ENCODE measurements at regions not wholly inside any gene's neighbourhood (a gene's known extent, or its start where the extent isn't known, plus 50 kb on each side); places are given as distances from the start of the nearest gene placed in this dataset.

DNA sequence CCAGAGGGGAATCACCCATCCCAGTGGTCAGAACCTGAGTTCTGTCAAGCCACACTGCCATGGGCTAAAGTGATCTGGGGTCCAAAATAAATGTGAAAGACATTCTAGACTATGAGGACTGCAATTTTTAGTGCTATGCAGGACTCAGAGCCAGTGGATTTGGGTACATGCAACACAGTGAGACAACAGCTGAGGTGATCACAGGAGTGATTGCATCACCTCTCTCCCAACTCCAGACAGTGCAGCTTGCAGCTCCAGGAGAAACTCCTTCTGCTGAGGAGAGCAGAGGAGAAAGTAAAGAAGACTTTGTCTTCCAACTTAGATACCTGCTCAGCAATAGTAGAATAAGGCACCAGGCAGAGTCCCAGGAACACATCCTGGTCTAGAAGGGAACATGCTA lies 682.0 kb upstream of the POT1 start:
- no peak for DNase-seq (ENCODE audit: low read depth)
- H3K4me3 ChIP-seq (ENCODE audit: low read depth, low read length) = no peak overlapping the region
- TF ChIP-seq, protein P1, sequence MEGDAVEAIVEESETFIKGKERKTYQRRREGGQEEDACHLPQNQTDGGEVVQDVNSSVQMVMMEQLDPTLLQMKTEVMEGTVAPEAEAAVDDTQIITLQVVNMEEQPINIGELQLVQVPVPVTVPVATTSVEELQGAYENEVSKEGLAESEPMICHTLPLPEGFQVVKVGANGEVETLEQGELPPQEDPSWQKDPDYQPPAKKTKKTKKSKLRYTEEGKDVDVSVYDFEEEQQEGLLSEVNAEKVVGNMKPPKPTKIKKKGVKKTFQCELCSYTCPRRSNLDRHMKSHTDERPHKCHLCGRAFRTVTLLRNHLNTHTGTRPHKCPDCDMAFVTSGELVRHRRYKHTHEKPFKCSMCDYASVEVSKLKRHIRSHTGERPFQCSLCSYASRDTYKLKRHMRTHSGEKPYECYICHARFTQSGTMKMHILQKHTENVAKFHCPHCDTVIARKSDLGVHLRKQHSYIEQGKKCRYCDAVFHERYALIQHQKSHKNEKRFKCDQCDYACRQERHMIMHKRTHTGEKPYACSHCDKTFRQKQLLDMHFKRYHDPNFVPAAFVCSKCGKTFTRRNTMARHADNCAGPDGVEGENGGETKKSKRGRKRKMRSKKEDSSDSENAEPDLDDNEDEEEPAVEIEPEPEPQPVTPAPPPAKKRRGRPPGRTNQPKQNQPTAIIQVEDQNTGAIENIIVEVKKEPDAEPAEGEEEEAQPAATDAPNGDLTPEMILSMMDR (conservative IDR thresholded peaks at IDR 0.05; ENCODE audit: low read depth, low read length) = no peak

- DNase-seq (ENCODE audit: low read depth) = no peak
- TF ChIP-seq, protein P1 (conservative IDR thresholded peaks at IDR 0.05; ENCODE audit: low read depth, low read length) = no peak
- no peak overlapping the region for H3K4me3 ChIP-seq (ENCODE audit: low read depth, low read length)
Observed at GRCh38 chr7:125606671-125607070, 677.0 kb upstream of the POT1 start.

GRCh38 chr7:125605241-125605640 lies 675.6 kb upstream of the POT1 start:
- peak; percentile 80 for DNase-seq (ENCODE audit: low read depth)
- TF ChIP-seq, protein P1 (conservative IDR thresholded peaks at IDR 0.05; ENCODE audit: low read depth, low read length) = no peak
- no peak overlapping the region for H3K4me3 ChIP-seq (ENCODE audit: low read depth, low read length)

DNA sequence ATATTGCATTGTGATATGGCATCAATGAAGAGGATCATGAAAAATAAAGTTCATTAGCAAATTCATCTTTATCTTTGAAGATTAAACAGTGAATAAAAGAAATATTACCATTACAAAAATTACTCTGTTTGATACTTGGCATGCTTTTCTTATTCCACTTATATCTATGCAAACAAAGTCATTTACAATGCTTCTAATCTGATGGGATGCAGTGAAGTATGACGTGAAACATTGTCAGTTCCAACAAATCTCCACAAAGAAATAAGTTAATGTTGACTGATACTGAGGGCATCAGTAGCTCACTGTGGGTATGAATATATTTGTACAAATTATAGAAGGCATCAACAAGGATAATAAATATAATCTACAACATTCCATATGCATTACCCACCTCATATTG lies 672.8 kb upstream of the POT1 start:
- H3K4me3 ChIP-seq (ENCODE audit: low read depth, low read length) = no peak overlapping the region
- no peak for DNase-seq (ENCODE audit: low read depth)
- TF ChIP-seq, protein P1 (conservative IDR thresholded peaks at IDR 0.05; ENCODE audit: low read depth, low read length) = no peak

DNA sequence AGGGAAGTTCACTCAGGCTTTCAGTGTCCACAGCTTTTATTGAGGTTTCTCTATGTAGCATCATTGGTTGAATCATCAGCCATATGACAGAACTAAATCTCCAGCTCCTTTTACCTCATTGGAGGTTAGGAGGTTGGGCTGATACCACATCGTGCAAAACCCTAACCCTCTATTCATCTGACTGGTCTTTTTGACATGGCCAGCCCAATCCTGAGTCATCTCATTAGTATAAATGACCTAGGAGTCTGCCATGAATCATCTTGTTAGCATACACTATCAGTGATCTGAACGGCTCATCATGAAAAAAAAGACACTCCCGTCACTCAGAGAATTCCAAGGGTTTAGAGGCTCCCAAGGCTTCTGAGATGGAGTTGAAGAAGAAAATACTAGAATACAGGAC lies 669.8 kb upstream of the POT1 start:
- DNase-seq (ENCODE audit: low read depth) = peak; percentile 6
- TF ChIP-seq, protein P1 (conservative IDR thresholded peaks at IDR 0.05; ENCODE audit: low read depth, low read length) = no peak
- no peak overlapping the region for H3K4me3 ChIP-seq (ENCODE audit: low read depth, low read length)

DNA sequence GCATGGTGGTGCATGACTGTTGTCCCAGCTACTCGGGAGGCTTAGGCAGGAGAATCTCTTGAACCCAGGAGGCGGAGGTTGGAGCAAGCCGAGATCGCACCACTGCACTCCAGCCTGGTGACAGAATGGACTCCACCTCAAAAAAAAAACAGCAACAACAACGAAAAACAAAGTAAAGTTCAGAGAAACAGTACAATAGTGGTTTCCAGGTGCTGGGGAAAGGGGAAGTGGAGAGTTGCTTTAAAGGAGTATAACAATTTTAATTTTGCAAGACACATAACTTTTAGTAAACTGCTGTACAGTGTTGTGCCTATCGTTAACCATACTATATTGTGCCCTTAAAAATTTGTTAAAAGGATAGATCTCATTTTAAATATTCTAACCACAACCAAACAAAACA lies 662.7 kb upstream of the POT1 start:
- no peak for DNase-seq (ENCODE audit: low read depth)
- no peak overlapping the region for H3K4me3 ChIP-seq (ENCODE audit: low read depth, low read length)
- TF ChIP-seq, protein P1 (conservative IDR thresholded peaks at IDR 0.05; ENCODE audit: low read depth, low read length) = no peak

DNA sequence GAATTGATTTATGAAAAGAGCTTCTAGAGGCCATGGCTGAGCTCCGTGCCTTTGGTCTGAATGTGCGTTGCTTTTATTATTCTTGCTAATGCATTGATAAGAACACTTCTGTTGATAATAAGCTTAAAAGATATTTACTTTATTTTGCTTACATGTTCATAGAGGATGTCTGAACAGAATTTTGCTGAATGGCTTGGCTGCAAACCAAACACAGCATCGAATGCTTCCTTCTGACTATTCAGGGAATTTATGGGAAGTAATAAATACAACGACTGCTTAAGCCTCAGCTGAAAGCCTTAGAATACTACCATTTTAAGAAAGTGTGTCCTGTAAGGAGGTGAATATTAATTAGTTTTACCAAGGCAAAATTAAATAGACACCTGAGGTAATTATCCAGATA lies 643.5 kb upstream of the POT1 start:
- TF ChIP-seq, protein P1 (conservative IDR thresholded peaks at IDR 0.05; ENCODE audit: low read depth, low read length) = no peak
- no peak overlapping the region for H3K4me3 ChIP-seq (ENCODE audit: low read depth, low read length)
- DNase-seq (ENCODE audit: low read depth) = no peak

All from choroid plexus epithelial cell (primary cell).